Activated CD8-positive, alpha-beta T cell treated with anti-CD3 and anti-CD28 coated beads for 36 hours (primary cell): ENCODE measurements at regions not wholly inside any gene's neighbourhood (a gene's known extent, or its start where the extent isn't known, plus 50 kb on each side); places are given as distances from the start of the nearest gene placed in this dataset.

Experiments
- ATAC-seq: fragments of 200-7000 bp; cut with Tn5 transposase; one replicate; pipeline ENCODE4 v1.10.0; 2021; ENCODE audit warnings: mild to moderate bottlenecking, moderate library complexity
- CTCF ChIA-PET: fragments of 350-600 bp; sonication (Branson Sonifier 250); formaldehyde crosslinking; loops from one replicate; lab custom pipeline; 2021; ENCODE audit warnings: antibody characterized with exemption; lab: Charles Lee
- POLR2A ChIA-PET: fragments of 350-600 bp; sonication (Branson Sonifier 250); formaldehyde crosslinking; loops from one replicate; lab custom pipeline; 2021; ENCODE audit warnings: antibody characterized with exemption; lab: Charles Lee
- DNase-seq: peaks from one replicate; pipeline ENCODE4 v3.0.0-alpha.2; 2020
- H3K27ac Mint-ChIP-seq: one replicate; pipeline ENCODE4 v1.8.0; 2021; ENCODE audit warnings: mild to moderate bottlenecking, mixed read lengths
- H3K27me3 Mint-ChIP-seq: one replicate; pipeline ENCODE4 v1.8.0; 2021; ENCODE audit warnings: mixed read lengths
- H3K36me3 Mint-ChIP-seq: one replicate; pipeline ENCODE4 v1.8.0; 2021; ENCODE audit warnings: low read depth, mixed read lengths
- H3K4me1 Mint-ChIP-seq: one replicate; pipeline ENCODE4 v1.8.0; 2021; ENCODE audit warnings: low read depth, mixed read lengths
- H3K4me3 Mint-ChIP-seq: one replicate; pipeline ENCODE4 v1.8.0; 2021; ENCODE audit warnings: mild to moderate bottlenecking, moderate library complexity, mixed read lengths
- H3K9me3 Mint-ChIP-seq: one replicate; pipeline ENCODE4 v1.8.0; 2021; ENCODE audit warnings: mixed read lengths
- CTCF ChIP-seq: fragments of 200-600 bp; IDR thresholded peaks from one replicate; pipeline ENCODE4 v1.8.0; 2022; ENCODE audit warnings: antibody characterized with exemption, mild to moderate bottlenecking
- intact Hi-C: fragments of 100-400 bp; cut with micrococcal nuclease; formaldehyde crosslinking; loops from one replicate; pipeline ENCODE4 v1.10.0; 2022

- Mint-ChIP-seq H3K4me3 (no peak overlapping the region), H3K27ac (no peak overlapping the region), H3K9me3 (no peaks in the 10 kb centered on the region), H3K36me3 (no peaks in the 10 kb centered on the region), H3K27me3 (peaks cover 4% of the 10 kb centered on the region), H3K4me1 (no peaks in the 10 kb centered on the region)
- DNase-seq (no peak), ATAC-seq (no peak)
- ChIA-PET CTCF (interaction anchor here (1.0 kb wide), 1 partner anchor 27 kb away, joined by 3 read pairs; no protein-coding TSS in a partner anchor), POLR2A (no interaction called here)
- TF ChIP-seq CTCF: no peak
- intact Hi-C loops: no loop called here
Observed at GRCh38 chr5:175329976-175330375, 114.0 kb downstream of the DRD1 start.

- Mint-ChIP-seq H3K9me3 (no peaks in the 10 kb centered on the region), H3K27ac (no peak overlapping the region), H3K4me1 (no peaks in the 10 kb centered on the region), H3K36me3 (no peaks in the 10 kb centered on the region), H3K27me3 (peaks cover 2% of the 10 kb centered on the region), H3K4me3 (no peak overlapping the region)
- intact Hi-C loops: no loop called here
- DNase-seq (no peak), ATAC-seq (no peak)
- ChIA-PET CTCF (no interaction called here), POLR2A (interaction anchor here (0.6 kb wide), 1 partner anchor 1715 kb away, joined by 3 read pairs; no protein-coding TSS in a partner anchor)
- TF ChIP-seq CTCF: no peak
Observed at GRCh38 chr5:175328687-175329086, 115.3 kb downstream of the DRD1 start.

- no peak overlapping the region for H3K4me3 Mint-ChIP-seq
- H3K27me3 Mint-ChIP-seq: peaks cover 2% of the 10 kb centered on the region
- no peak for ATAC-seq
- ChIA-PET CTCF (no interaction called here), POLR2A (interaction anchor here (0.6 kb wide), 1 partner anchor 1715 kb away, joined by 3 read pairs; no protein-coding TSS in a partner anchor)
- no peak overlapping the region for H3K27ac Mint-ChIP-seq
- no peaks in the 10 kb centered on the region for H3K4me1 Mint-ChIP-seq
- TF ChIP-seq CTCF: no peak
- H3K36me3 Mint-ChIP-seq: no peaks in the 10 kb centered on the region
- no peaks in the 10 kb centered on the region for H3K9me3 Mint-ChIP-seq
- DNase-seq: no peak
- intact Hi-C loops: no loop called here
Observed at GRCh38 chr5:175328176-175328575, 115.8 kb downstream of the DRD1 start.

GRCh38 chr5:175325681-175326080 lies 118.3 kb downstream of the DRD1 start:
- Mint-ChIP-seq H3K27me3 (peaks cover 6% of the 10 kb centered on the region), H3K4me1 (no peaks in the 10 kb centered on the region), H3K9me3 (no peaks in the 10 kb centered on the region), H3K36me3 (no peaks in the 10 kb centered on the region), H3K27ac (no peak overlapping the region), H3K4me3 (no peak overlapping the region)
- ChIA-PET POLR2A (no interaction called here), CTCF (no interaction called here)
- no peak for ATAC-seq
- no peak for TF ChIP-seq CTCF
- DNase-seq: no peak
- intact Hi-C loops: no loop called here

GRCh38 chr5:175321927-175322532 lies 122.0 kb downstream of the DRD1 start:
- intact Hi-C loops: no loop called here
- Mint-ChIP-seq H3K9me3 (no peaks in the 10 kb centered on the region), H3K4me1 (no peaks in the 10 kb centered on the region), H3K36me3 (no peaks in the 10 kb centered on the region), H3K27ac (no peak overlapping the region), H3K27me3 (peaks cover 4% of the 10 kb centered on the region), H3K4me3 (no peak overlapping the region)
- DNase-seq: peak; percentile 32
- ATAC-seq: no peak
- ChIA-PET POLR2A (no interaction called here), CTCF (no interaction called here)
- TF ChIP-seq CTCF: no peak
